Left hindlimb (tissue), 1 donor: ENCODE measurements at regions not wholly inside any gene's neighbourhood (a gene's known extent, or its start where the extent isn't known, plus 50 kb on each side); places are given as distances from the start of the nearest gene placed in this dataset.

Experiments used
- DNase-seq: peaks from one replicate; pipeline ENCODE4 v3.0.0-alpha.2; 2018

DNA sequence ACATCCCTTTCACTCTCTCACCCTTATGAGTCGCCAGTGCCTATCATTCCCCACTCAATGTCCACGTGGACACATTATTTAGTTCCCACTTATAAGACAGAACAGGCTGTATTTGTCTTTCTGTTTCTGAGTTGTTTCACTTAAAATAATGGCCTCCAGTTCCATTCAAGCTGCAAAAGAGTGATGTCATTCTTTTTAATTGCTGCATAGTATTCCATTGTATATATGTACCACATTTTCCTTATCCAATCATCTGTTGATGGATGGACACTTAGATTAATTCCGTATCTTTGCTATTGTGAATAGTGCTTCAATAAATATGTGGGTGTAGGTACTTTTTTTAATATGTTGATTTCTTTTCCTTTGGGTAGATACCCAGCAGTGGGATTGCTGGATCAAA, 79.1 kb downstream of the ZNF365 start:
- no peak for DNase-seq

DNA sequence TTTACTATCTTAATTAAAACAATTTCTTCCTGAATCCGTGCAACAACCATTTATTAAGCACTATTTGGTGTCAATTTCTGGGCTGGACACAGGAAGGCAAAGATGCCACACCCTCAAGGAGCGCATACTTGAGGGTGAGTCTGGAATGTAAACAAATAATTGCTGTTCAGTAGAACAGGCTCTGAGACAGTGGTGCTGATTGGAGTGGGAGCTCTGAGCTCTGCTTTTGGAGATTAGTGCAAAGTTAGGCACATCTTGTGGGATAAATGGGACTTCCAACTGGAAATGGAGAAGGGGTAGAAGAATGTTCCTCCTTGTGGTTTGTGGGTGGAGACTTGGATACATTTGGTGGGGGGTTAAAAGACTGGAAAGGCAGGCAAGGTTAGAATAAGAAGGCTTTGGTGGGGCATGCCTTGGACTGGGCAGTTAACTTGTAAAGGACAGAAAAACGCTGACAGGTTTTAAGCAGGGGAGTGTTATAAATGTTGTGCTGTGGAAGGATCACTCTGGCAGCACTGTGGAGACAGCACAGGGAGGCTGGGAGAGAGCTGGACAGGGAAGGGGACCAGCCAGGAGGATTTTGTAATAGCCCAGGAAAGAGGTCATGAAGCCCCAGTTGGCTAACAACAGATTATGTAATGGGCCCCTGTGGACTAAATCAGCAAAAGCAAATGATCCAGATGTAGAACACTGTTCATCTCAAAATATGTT, 80.7 kb downstream of the ZNF365 start:
- no peak for DNase-seq

GRCh38 chr10:62456611-62457101, 82.5 kb downstream of the ZNF365 start:
- no peak for DNase-seq

DNA sequence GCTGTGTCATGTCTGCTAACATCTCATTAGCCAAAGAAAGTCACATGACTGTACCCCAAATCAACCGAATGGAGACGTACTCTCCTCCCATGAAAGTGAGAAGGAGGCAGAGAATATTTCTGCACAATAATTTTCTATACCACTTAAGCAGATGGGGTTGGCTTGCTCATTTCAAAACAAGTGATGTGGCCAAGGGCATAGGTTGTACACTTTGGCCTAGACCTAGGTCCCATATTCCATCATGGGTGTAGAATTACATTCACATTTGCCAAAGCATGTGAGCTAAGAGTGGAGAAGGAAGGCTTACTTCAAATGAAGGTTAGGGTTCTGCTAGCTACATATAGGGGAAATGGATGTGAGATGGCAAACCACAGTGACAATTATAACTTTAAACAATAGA, 83.0 kb downstream of the ZNF365 start:
- no peak for DNase-seq

GRCh38 chr10:62457598-62457997, 83.4 kb downstream of the ZNF365 start:
- no peak for DNase-seq

- no peak for DNase-seq
Measured at GRCh38 chr10:62459072-62459471, 84.9 kb downstream of the ZNF365 start.

DNA sequence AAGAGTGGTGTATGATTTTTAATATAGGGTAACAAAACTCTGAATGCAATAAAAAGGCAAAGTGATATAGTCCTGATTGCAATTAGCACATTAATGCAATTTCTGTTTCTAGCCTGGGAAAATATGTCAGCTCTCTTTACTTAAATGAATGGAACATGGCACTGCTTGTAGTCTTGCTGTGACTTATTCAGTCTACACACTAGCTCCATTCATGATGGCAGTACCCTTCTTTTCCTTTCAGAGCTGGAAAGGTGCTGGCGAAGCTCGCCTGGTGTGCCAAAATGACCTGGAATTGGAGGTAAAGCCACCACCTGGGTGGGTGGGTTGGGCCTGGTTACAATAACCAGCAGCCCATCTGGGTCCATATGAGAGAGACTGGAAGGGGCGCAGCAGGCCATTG, 85.3 kb downstream of the ZNF365 start:
- no peak for DNase-seq

DNA sequence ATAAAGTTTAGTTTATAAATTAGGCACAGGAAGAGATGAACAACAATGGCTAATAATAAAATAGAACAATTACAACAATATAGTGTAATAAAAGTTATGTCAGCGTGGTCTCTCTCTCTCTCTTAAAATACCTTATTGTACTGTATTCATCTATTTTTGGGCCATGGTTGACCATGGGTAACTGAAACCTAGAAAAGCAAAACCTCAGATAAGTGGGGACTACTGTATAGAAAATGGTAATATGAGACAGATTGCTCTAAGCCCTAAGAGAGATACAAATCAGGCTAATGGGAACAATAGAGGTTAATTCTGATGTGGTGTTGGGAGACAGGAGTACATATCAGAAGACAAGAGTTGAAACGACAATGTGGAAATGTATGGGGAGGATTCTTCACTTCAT, 86.2 kb downstream of the ZNF365 start:
- no peak for DNase-seq

GRCh38 chr10:62461120-62461519, 87.0 kb downstream of the ZNF365 start:
- DNase-seq: no peak

GRCh38 chr10:62462461-62462860, 88.3 kb downstream of the ZNF365 start:
- DNase-seq: no peak

- no peak for DNase-seq
Measured at GRCh38 chr10:62463364-62463763, 89.2 kb downstream of the ZNF365 start.

DNA sequence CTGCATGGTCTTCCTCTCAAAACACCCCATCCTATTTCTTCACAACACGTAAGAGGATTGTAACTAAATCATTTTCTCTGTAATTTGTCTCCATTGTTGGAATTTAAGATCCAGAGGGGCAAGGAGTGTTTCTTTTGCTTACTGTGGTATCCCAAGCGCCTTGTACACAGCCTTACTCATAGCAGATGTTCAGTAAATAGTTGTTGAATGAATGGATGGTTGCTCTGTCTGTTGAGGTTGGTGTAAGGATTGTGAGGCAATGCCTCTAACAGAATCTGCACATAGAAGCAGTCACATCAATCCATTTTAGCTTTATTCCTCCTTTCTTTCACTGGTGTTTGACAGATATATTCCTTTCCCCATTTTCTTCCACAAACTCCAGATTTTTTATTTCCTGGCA, 90.1 kb downstream of the ZNF365 start:
- DNase-seq: no peak

GRCh38 chr10:62466590-62466989, 92.4 kb downstream of the ZNF365 start:
- no peak for DNase-seq

GRCh38 chr10:62467527-62467926, 93.4 kb downstream of the ZNF365 start:
- no peak for DNase-seq

DNA sequence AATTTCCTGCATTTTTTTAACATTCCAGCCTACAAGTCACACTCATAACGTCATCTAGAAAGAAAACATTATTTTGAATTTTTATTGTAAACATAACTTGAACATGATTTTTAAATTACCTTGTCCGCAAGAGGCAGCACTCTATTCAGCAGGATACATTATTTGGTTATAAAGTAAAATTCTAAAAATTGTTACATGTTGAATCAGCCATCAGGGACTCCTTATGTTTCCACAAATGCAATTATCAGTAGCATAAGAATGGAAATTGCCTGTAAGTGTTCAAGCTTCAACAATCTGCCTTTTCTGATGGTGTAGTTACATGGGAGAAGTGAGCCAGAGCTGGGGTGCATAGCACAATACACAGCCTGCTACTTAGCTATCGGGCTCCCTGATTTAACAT, 97.5 kb downstream of the ZNF365 start:
- DNase-seq: no peak

DNA sequence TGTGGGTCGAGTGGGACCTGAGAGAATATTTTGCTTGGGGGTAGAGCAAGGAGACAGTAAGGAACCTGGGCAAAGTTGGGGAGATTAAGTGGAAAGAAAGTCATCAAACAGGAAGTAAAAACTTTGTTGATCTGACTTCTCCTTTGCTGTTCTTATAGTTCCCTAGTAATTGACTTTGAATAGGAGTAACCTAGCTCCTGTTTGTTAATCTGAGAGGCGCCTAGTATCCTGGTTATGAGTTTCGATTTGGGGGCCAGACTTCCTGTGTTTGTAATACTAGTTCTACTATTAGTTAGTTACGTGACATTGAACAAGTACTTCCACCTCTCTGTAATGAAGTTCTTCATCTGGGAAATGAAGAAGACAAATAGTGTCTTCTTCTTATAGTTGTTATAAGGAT, 99.1 kb downstream of the ZNF365 start:
- no peak for DNase-seq

- no peak for DNase-seq
Measured at GRCh38 chr10:62475551-62475950, 101.4 kb downstream of the ZNF365 start.

GRCh38 chr10:62479523-62479922, 105.4 kb downstream of the ZNF365 start:
- DNase-seq: no peak

DNA sequence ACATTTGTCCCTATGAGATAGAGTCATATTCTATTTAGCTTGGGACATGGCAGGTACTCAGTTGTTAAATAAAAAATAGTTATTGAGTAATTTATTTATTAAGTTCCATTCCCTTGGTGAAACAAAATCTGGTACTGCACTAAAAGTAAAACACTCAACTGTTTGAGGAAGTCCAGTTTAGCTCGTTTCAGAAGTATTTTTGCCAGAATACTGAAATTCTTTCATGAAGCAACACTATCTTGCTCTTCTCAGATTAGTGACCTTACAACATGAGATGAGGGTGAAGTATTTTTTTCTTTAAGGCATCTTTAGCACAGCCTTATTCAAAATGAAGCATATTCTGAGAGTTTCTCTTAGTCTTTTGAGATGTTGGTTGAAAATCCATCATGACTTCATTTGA, 106.0 kb downstream of the ZNF365 start:
- no peak for DNase-seq

DNA sequence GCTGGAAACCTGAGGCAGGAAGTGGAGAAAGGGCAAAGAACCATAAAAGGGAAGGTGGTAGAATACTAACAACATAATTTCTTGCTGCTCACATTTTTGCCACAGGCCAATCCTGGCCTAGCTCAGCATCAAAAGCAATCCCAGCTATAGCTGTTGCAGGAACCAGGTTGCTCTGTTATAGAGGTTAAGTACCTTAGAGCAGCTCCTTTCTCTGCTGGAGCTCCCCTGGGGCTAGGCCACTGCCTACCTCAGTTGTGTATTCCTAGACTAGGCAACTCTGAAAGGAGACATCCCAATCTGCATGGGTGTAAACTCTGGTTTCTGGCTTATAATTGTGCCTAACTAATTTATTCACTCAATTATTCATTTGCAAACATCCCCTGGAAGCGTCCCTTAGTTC, 108.4 kb downstream of the ZNF365 start:
- no peak for DNase-seq

DNA sequence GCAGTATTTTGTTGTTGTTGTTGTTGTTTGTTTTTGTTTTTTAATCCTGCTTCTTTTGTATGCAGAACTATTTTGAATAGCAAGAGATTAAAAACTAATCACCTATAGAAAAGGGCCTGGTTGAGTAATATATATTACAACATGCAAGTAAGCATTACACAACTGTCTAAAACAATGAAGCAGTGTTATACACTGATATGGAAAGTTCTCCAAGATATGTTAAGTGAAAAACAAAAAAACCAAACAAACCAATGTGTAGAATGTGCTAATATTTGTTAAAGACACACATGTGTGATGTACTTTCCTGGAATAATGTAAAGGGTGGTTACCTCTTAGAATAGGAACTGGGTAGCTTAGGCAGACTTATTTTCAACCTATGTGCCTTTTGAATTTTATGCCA, 117.4 kb downstream of the ZNF365 start:
- DNase-seq: no peak

- no peak for DNase-seq
Measured at GRCh38 chr10:62492012-62492869, 118.1 kb downstream of the ZNF365 start.

DNA sequence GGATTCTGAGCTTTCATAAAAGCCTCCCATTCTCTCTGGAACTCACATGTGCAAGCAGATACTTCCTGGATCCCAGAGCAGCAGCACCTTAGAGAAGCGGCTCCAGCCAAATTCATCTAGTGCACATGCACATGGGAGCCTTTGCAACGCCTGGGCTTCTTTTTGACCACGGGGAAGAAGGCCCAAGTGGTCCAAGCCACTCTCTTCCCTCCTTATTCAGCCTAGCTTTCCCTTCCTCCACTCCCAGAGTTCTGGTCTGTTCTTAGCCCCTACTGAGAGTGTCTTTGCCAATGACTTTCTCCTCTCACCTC, 118.7 kb downstream of the ZNF365 start:
- DNase-seq: no peak

- no peak for DNase-seq
Measured at GRCh38 chr10:62496925-62497324, 122.8 kb downstream of the ZNF365 start.

DNA sequence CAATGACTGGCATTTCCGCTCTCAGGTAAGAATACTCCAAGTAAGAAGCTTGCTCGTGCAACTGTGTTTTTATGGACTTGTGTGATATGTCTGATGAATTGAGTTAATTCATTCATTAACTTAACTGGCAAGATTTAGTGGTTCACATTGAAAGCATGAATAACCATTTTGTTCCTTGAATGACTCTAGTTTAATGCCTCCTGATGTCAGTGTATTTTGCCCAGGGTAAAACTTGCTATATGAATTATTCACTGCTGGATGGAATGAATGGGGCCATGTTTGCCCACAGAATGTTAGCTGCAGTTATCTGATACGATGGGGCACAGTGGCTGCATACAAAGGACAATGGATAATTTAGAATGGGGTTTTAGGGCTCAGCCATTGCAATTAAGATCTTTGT, 124.1 kb downstream of the ZNF365 start:
- no peak for DNase-seq
